OCI-LY1 (cell line): ENCODE measurements at regions not wholly inside any gene's neighbourhood (a gene's known extent, or its start where the extent isn't known, plus 50 kb on each side); places are given as distances from the start of the nearest gene placed in this dataset.

ENCODE experiments used
- H2AFZ ChIP-seq: fragments of 200-600 bp; sonication (generic), shearing (Covaris generic); 2 replicates; pipeline ENCODE4 v1.6.0; 2014; ENCODE audit warnings: antibody characterized with exemption, mild to moderate bottlenecking, low read length
- H3F3A ChIP-seq: fragments of 200-600 bp; sonication (generic), shearing (Covaris generic); 2 replicates; pipeline ENCODE4 v1.6.0; 2014; ENCODE audit warnings: mild to moderate bottlenecking, antibody characterized with exemption, low read length, moderate library complexity; ENCODE audit not compliant: insufficient read depth
- H3K27ac ChIP-seq: fragments of 200-600 bp; sonication (generic); 2 replicates; pipeline ENCODE4 v1.5.1; 2014; ENCODE audit warnings: low read length, mixed run types, mild to moderate bottlenecking, low read depth; ENCODE audit not compliant: poor library complexity, severe bottlenecking
- H3K27me3 ChIP-seq: fragments of 200-600 bp; sonication (generic); 2 replicates; pipeline ENCODE4 v1.6.0; 2014; ENCODE audit warnings: antibody characterized with exemption, mild to moderate bottlenecking, low read length, moderate library complexity; ENCODE audit not compliant: insufficient read depth
- H3K36me3 ChIP-seq: fragments of 200-600 bp; sonication (generic); 2 replicates; pipeline ENCODE4 v1.6.1; 2014; ENCODE audit warnings: mild to moderate bottlenecking, antibody characterized with exemption, low read length, moderate library complexity, mixed read lengths; ENCODE audit not compliant: insufficient read depth
- H3K4me1 ChIP-seq: fragments of 200-600 bp; sonication (generic); 2 replicates; pipeline ENCODE4 v1.5.1; 2014; ENCODE audit warnings: mild to moderate bottlenecking, low read length, moderate library complexity; ENCODE audit not compliant: insufficient read depth, severe bottlenecking
- H3K4me2 ChIP-seq: fragments of 200-600 bp; sonication (generic), shearing (Covaris generic); 2 replicates; pipeline ENCODE4 v1.6.1; 2014; ENCODE audit warnings: low read length
- H3K4me3 ChIP-seq: fragments of 200-600 bp; sonication (generic); 2 replicates; pipeline ENCODE4 v1.5.1; 2014; ENCODE audit warnings: low read length, low read depth, mild to moderate bottlenecking, mixed read lengths; ENCODE audit not compliant: poor library complexity, severe bottlenecking
- H3K79me2 ChIP-seq: fragments of 200-600 bp; shearing (Covaris generic); 2 replicates; pipeline ENCODE4 v1.6.1; 2016; ENCODE audit warnings: mixed run types, low read length, mixed read lengths; ENCODE audit not compliant: insufficient read depth
- H3K9ac ChIP-seq: fragments of 200-600 bp; sonication (generic), shearing (Covaris generic); 2 replicates; pipeline ENCODE4 v1.6.1; 2014; ENCODE audit warnings: mild to moderate bottlenecking, low read length, mixed read lengths
- H3K9me2 ChIP-seq: fragments of 200-600 bp; sonication (generic), shearing (Covaris generic); 2 replicates; pipeline ENCODE4 v1.6.1; 2014; ENCODE audit warnings: low read depth, mild to moderate bottlenecking, low read length, mixed read lengths
- H3K9me3 ChIP-seq: fragments of 200-600 bp; shearing (Covaris generic); 2 replicates; pipeline ENCODE4 v1.6.1; 2014; ENCODE audit warnings: low read length, mixed read lengths
- H4K20me1 ChIP-seq: fragments of 200-600 bp; sonication (generic), shearing (Covaris generic); 2 replicates; pipeline ENCODE4 v1.6.0; 2016; ENCODE audit warnings: mild to moderate bottlenecking, low read length; ENCODE audit not compliant: insufficient read depth
- EZH2 ChIP-seq: fragments of 200-600 bp; sonication (generic), shearing (Covaris generic); IDR thresholded peaks from 2 replicates; pipeline ENCODE4 v1.8.0; 2017; ENCODE audit warnings: borderline replicate concordance, mixed run types, mild to moderate bottlenecking, antibody characterized with exemption, low read length, moderate library complexity, mixed read lengths
- TF ChIP-seq, protein P1 (sequence below): fragments of 200-600 bp; sonication (generic), shearing (Covaris generic); IDR thresholded peaks from 2 replicates; pipeline ENCODE4 v1.5.1; 2017; ENCODE audit warnings: mild to moderate bottlenecking, antibody characterized with exemption, low read length, moderate library complexity, mixed read lengths

DNA sequence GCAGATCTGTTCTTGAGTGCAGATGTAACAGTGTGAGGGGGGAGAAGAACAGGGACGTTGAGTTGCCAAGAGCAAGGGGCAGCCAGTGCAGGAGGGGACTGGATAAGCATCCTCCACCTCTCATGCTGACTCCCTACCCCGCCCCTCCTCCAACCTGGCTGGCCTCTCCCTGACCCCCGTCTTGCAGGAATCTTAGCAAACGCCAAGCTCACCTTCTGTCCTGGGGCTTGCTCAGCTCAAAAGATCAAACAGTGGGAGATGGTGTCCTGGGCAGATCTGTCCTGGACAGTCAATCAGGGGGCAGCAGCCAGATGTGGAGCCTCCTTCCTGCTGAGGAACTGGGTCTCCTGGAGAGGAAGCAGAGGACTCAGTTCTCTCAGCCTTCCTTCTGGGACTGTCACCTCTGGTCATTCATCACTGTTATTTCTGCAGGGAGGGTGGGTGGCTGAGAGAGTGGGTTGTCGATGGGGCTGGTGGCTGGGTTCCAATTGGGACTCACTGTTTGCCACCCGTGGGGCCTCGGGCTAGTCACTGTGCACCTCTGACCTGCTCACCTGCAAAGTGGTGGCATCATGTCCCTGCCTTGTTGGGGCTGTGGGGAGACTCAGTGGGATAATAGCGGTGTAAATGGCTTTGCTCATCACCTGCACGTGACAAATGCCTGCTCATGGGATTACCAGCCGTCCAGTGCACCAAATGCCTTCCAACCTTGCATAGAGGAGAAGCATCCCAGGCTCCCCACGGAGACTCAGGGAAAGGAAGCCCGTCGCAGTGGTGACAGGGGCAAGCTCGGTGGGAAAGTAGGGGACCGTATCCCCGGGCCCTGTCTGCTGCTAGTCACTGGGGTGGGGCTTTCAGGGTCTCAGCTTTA lies 154.4 kb downstream of the PTPRU start:
- H2AFZ ChIP-seq = no peak overlapping the region
- H3K27ac ChIP-seq = no peak overlapping the region
- H3K9me2 ChIP-seq = no peaks in the 10 kb centered on the region
- H4K20me1 ChIP-seq = no peaks in the 10 kb centered on the region
- TF ChIP-seq, protein P1, sequence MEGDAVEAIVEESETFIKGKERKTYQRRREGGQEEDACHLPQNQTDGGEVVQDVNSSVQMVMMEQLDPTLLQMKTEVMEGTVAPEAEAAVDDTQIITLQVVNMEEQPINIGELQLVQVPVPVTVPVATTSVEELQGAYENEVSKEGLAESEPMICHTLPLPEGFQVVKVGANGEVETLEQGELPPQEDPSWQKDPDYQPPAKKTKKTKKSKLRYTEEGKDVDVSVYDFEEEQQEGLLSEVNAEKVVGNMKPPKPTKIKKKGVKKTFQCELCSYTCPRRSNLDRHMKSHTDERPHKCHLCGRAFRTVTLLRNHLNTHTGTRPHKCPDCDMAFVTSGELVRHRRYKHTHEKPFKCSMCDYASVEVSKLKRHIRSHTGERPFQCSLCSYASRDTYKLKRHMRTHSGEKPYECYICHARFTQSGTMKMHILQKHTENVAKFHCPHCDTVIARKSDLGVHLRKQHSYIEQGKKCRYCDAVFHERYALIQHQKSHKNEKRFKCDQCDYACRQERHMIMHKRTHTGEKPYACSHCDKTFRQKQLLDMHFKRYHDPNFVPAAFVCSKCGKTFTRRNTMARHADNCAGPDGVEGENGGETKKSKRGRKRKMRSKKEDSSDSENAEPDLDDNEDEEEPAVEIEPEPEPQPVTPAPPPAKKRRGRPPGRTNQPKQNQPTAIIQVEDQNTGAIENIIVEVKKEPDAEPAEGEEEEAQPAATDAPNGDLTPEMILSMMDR = no peak
- no peak for TF ChIP-seq EZH2
- no peak overlapping the region for H3K9ac ChIP-seq
- H3K36me3 ChIP-seq = no peaks in the 10 kb centered on the region
- H3K9me3 ChIP-seq = no peaks in the 10 kb centered on the region
- no peaks in the 10 kb centered on the region for H3F3A ChIP-seq
- no peaks in the 10 kb centered on the region for H3K79me2 ChIP-seq
- no peak overlapping the region for H3K4me3 ChIP-seq
- H3K4me2 ChIP-seq = no peak overlapping the region
- no peaks in the 10 kb centered on the region for H3K4me1 ChIP-seq
- H3K27me3 ChIP-seq = no peaks in the 10 kb centered on the region

DNA sequence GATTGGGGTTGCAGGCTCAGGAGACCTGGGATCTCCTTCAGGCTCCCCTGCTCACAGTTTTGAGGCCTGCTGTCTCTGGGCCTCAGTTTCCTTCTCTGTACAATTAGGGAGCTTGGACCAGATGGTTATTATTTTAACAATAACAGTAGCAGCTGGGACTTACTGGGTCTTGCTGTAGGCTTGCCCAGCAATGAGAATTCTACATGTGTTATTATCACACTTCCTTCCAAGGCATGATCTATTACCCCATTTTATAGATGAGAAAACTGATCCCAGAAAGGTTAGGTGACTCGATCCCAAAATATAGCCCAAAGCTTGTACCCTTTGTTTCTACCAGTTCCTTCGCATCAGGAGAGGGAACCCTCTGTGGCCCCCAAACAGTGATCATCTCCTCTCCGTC lies 153.8 kb downstream of the PTPRU start:
- H3K4me3 ChIP-seq = no peak overlapping the region
- no peak overlapping the region for H2AFZ ChIP-seq
- no peaks in the 10 kb centered on the region for H4K20me1 ChIP-seq
- H3K4me1 ChIP-seq = no peaks in the 10 kb centered on the region
- H3K36me3 ChIP-seq = no peaks in the 10 kb centered on the region
- H3K27ac ChIP-seq = no peak overlapping the region
- no peak overlapping the region for H3K4me2 ChIP-seq
- H3K79me2 ChIP-seq = no peaks in the 10 kb centered on the region
- no peaks in the 10 kb centered on the region for H3K9me3 ChIP-seq
- no peaks in the 10 kb centered on the region for H3K9me2 ChIP-seq
- H3F3A ChIP-seq = no peaks in the 10 kb centered on the region
- no peak overlapping the region for H3K9ac ChIP-seq
- TF ChIP-seq, protein P1 = no peak
- TF ChIP-seq EZH2 = no peak
- no peaks in the 10 kb centered on the region for H3K27me3 ChIP-seq

DNA sequence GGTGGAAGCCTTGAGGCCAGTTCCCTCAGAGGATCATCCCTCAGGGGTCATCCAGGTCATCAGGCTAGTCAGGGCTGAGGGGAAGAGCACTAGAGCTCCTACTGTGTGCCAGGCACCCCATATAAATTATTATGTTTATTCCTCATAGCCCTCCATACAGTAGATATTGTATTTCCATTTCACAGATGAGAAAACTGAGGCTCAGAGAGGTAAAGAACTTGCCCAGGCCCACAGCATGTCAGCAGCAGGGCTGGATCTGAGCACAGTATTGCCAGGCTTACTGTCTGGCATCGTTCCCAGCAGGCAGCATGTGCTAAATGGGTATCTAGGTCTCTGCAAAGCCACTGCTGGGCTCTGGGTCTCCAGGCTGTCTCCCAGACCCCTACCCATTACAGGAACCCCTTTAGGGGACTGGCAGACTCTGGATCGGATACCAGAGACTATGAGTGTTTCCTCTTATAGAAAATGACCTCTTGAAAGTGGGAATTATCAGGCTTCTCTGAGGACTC lies 153.3 kb downstream of the PTPRU start:
- H3K9ac ChIP-seq = no peak overlapping the region
- no peaks in the 10 kb centered on the region for H4K20me1 ChIP-seq
- H3K9me3 ChIP-seq = no peaks in the 10 kb centered on the region
- H3K4me2 ChIP-seq = no peak overlapping the region
- H3K79me2 ChIP-seq = no peaks in the 10 kb centered on the region
- no peak overlapping the region for H3K27ac ChIP-seq
- H3K36me3 ChIP-seq = no peaks in the 10 kb centered on the region
- H3F3A ChIP-seq = no peaks in the 10 kb centered on the region
- no peaks in the 10 kb centered on the region for H3K27me3 ChIP-seq
- no peak overlapping the region for H2AFZ ChIP-seq
- no peaks in the 10 kb centered on the region for H3K9me2 ChIP-seq
- H3K4me3 ChIP-seq = no peak overlapping the region
- no peak for TF ChIP-seq EZH2
- TF ChIP-seq, protein P1 = no peak
- H3K4me1 ChIP-seq = no peaks in the 10 kb centered on the region
